ENCODE measurements at regions not wholly inside any gene's neighbourhood (a gene's known extent, or its start where the extent isn't known, plus 50 kb on each side); places are given as distances from the start of the nearest gene placed in this dataset.
"Not testable (repeated sequence)": the region's sequence is repeated elsewhere in the genome, so short reads cannot be mapped to it uniquely, and the experiment has no call there.

DNA sequence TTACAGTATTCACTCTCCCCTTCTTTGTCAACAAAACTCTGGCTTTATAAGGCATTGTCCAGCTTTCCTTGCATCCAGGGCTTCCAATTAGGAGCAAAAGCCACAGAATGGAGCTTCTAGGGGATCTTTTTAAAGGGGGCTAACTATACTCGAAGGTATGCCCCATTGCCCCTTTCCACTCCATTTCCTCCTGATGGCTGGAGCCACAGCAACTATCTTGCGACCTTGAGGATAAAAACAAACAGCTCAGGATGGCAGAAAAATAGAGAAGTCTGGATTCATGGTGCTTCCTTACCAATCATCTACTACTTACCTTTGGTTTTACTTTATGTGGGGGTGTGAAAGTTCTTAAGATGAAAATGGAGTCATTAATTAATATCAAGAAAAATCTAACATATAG lies 206.3 kb upstream of the PODXL start:
- TF ChIP-seq, protein P1, sequence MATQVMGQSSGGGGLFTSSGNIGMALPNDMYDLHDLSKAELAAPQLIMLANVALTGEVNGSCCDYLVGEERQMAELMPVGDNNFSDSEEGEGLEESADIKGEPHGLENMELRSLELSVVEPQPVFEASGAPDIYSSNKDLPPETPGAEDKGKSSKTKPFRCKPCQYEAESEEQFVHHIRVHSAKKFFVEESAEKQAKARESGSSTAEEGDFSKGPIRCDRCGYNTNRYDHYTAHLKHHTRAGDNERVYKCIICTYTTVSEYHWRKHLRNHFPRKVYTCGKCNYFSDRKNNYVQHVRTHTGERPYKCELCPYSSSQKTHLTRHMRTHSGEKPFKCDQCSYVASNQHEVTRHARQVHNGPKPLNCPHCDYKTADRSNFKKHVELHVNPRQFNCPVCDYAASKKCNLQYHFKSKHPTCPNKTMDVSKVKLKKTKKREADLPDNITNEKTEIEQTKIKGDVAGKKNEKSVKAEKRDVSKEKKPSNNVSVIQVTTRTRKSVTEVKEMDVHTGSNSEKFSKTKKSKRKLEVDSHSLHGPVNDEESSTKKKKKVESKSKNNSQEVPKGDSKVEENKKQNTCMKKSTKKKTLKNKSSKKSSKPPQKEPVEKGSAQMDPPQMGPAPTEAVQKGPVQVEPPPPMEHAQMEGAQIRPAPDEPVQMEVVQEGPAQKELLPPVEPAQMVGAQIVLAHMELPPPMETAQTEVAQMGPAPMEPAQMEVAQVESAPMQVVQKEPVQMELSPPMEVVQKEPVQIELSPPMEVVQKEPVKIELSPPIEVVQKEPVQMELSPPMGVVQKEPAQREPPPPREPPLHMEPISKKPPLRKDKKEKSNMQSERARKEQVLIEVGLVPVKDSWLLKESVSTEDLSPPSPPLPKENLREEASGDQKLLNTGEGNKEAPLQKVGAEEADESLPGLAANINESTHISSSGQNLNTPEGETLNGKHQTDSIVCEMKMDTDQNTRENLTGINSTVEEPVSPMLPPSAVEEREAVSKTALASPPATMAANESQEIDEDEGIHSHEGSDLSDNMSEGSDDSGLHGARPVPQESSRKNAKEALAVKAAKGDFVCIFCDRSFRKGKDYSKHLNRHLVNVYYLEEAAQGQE (IDR thresholded peaks at IDR 0.05; ENCODE audit: insufficient replicate concordance, low read depth): no peak
- TF ChIP-seq SPI1 (IDR thresholded peaks at IDR 0.05; ENCODE audit: borderline replicate concordance, low read depth) (no peak), GABPA (IDR thresholded peaks at IDR 0.05; ENCODE audit: low read depth) (no peak), POLR2AphosphoS5 (IDR thresholded peaks at IDR 0.05; ENCODE audit: low read depth) (no peak)
- TF ChIP-seq, protein P2, sequence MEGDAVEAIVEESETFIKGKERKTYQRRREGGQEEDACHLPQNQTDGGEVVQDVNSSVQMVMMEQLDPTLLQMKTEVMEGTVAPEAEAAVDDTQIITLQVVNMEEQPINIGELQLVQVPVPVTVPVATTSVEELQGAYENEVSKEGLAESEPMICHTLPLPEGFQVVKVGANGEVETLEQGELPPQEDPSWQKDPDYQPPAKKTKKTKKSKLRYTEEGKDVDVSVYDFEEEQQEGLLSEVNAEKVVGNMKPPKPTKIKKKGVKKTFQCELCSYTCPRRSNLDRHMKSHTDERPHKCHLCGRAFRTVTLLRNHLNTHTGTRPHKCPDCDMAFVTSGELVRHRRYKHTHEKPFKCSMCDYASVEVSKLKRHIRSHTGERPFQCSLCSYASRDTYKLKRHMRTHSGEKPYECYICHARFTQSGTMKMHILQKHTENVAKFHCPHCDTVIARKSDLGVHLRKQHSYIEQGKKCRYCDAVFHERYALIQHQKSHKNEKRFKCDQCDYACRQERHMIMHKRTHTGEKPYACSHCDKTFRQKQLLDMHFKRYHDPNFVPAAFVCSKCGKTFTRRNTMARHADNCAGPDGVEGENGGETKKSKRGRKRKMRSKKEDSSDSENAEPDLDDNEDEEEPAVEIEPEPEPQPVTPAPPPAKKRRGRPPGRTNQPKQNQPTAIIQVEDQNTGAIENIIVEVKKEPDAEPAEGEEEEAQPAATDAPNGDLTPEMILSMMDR (IDR thresholded peaks at IDR 0.05; ENCODE audit: insufficient read depth, low read length): no peak
- peaks cover 2% of the 10 kb centered on the region for H3K27me3 ChIP-seq (ENCODE audit: insufficient read depth, poor library complexity, severe bottlenecking)
- DNase-seq (ENCODE audit: low read depth in 1 of 2, low spot score in 1 of 2): no peak
- no peak overlapping the region for H3K4me3 ChIP-seq (replicated peaks; ENCODE audit: insufficient read depth, low read length)
- H3K27ac ChIP-seq (replicated peaks): no peak overlapping the region

DNA sequence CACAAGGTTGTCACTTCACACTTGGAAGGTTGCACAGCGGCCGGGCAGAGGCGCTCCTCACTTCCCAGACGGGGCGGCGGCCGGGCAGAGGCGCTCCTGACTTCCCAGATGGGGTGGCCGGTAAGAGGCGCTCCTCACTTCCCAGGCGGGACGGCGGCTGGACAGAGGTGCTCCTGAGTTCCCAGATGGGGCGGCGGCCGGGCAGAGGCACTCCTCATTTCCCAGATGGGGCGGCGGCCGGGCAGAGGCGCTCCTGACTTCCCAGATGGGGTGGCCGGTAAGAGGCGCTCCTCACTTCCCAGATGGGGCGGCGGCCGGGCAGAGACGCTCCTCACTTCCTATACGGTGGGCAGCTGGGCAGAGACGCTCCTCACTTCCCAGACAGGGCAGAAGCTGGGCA lies 199.4 kb upstream of the PODXL start:
- not testable (repeated sequence) for H3K27ac ChIP-seq (replicated peaks); H3K4me3 ChIP-seq (replicated peaks; ENCODE audit: insufficient read depth, low read length); DNase-seq (ENCODE audit: low read depth in 1 of 2, low spot score in 1 of 2); H3K27me3 ChIP-seq (ENCODE audit: insufficient read depth, poor library complexity, severe bottlenecking)

DNA sequence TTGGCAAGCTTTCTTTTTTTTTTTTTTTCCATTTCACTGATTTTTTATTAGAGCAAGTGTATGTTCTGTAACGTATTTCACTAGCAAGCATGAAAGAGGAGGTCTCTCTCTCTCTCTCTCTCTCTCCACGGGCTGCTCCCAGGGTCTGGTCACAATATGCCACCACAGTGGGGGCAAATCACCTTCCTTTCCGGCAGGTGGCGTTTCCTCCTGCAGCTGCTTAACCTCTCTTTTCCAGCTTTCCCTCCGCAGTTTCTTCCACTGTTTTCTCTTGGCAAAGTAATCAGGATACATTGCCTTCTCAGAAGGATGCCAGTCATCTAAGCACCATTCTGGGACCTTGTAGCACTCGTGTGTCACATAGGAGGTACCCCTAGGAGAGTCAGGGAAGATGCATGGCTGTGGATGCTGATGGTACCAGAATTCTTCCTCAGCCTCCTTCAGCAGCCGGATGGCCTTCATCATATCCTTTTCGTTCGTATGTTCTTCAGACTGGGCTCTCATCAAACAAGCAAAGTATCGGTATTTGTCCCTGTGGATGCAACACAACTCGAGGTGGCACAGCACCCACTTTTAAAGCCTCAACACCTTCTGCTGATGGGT lies 197.3 kb upstream of the PODXL start:
- TF ChIP-seq, protein P2 (IDR thresholded peaks at IDR 0.05; ENCODE audit: insufficient read depth, low read length): peak; percentile 14
- TF ChIP-seq GABPA (IDR thresholded peaks at IDR 0.05; ENCODE audit: low read depth): no peak
- Histone ChIP-seq H3K27me3 (ENCODE audit: insufficient read depth, poor library complexity, severe bottlenecking) (no peaks in the 10 kb centered on the region), H3K27ac (replicated peaks) (no peak overlapping the region), H3K4me3 (replicated peaks; ENCODE audit: insufficient read depth, low read length) (no peak overlapping the region)
- no peak for DNase-seq (ENCODE audit: low read depth in 1 of 2, low spot score in 1 of 2)

DNA sequence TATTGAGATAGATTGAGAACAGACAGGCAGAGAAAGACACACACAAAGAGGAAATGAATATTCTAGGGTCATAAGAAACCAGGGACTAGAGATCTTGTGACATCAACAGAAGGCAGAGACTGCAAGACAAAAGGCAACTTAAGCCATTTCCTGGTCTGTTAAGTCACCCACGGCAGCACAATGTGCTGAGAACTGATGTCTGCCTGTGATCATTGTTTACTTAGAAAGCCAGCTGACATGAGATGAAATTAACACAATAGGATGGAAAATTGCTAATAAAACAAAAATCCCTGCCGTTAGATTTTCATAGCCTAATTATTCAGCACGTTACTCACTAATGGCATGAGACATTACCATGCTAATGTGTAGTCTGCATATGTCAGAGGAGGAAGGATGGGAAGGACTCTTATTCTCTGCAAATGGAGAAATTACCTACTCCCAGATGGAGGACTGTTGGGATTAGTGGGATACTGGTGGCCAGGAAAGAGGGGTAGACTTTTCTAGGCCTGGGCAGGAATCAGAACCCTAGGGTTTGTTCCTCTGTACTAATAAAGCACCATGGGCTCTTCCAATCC lies 191.3 kb upstream of the PODXL start:
- TF ChIP-seq, protein P2 (IDR thresholded peaks at IDR 0.05; ENCODE audit: insufficient read depth, low read length): no peak
- TF ChIP-seq SPI1 (IDR thresholded peaks at IDR 0.05; ENCODE audit: borderline replicate concordance, low read depth) (no peak), POLR2AphosphoS5 (IDR thresholded peaks at IDR 0.05; ENCODE audit: low read depth) (no peak), GABPA (IDR thresholded peaks at IDR 0.05; ENCODE audit: low read depth) (no peak)
- TF ChIP-seq, protein P1 (IDR thresholded peaks at IDR 0.05; ENCODE audit: insufficient replicate concordance, low read depth): no peak
- no peaks in the 10 kb centered on the region for H3K27me3 ChIP-seq (ENCODE audit: insufficient read depth, poor library complexity, severe bottlenecking)
- DNase-seq (ENCODE audit: low read depth in 1 of 2, low spot score in 1 of 2): no peak

More for the DNA sequence above, 191.3 kb upstream of the PODXL start:
- Histone ChIP-seq H3K4me3 (replicated peaks; ENCODE audit: insufficient read depth, low read length) (no peak overlapping the region), H3K27ac (replicated peaks) (no peak overlapping the region)
